Glutamatergic neuron (in vitro differentiated cells): ENCODE measurements at regions not wholly inside any gene's neighbourhood (a gene's known extent, or its start where the extent isn't known, plus 50 kb on each side); places are given as distances from the start of the nearest gene placed in this dataset.

Experiments used
- DNase-seq: peaks from one replicate; pipeline ENCODE4 v3.0.0; 2022
- H3K27ac Mint-ChIP-seq: one replicate; pipeline ENCODE4 v1.8.0; 2020; ENCODE audit warnings: mild to moderate bottlenecking, mixed read lengths, inconsistent platforms; ENCODE audit not compliant: unreplicated experiment
- H3K27me3 Mint-ChIP-seq: one replicate; pipeline ENCODE4 v1.8.0; 2020; ENCODE audit warnings: mild to moderate bottlenecking, moderate library complexity, mixed read lengths, inconsistent platforms; ENCODE audit not compliant: unreplicated experiment
- H3K36me3 Mint-ChIP-seq: one replicate; pipeline ENCODE4 v1.8.0; 2020; ENCODE audit warnings: mild to moderate bottlenecking, mixed read lengths, inconsistent platforms; ENCODE audit not compliant: unreplicated experiment
- H3K4me1 Mint-ChIP-seq: one replicate; pipeline ENCODE4 v1.8.0; 2020; ENCODE audit warnings: mild to moderate bottlenecking, low read depth, mixed read lengths, inconsistent platforms; ENCODE audit not compliant: unreplicated experiment
- H3K4me3 Mint-ChIP-seq: one replicate; pipeline ENCODE4 v1.8.0; 2020; ENCODE audit warnings: mild to moderate bottlenecking, mixed read lengths, inconsistent platforms; ENCODE audit not compliant: unreplicated experiment
- H3K9me3 Mint-ChIP-seq: one replicate; pipeline ENCODE4 v1.8.0; 2020; ENCODE audit warnings: mild to moderate bottlenecking, moderate library complexity, mixed read lengths, inconsistent platforms; ENCODE audit not compliant: unreplicated experiment
- CTCF ChIP-seq: fragments of 200-600 bp; sonication (generic); IDR thresholded peaks from one replicate; pipeline ENCODE4 v1.5.0; 2021; ENCODE audit not compliant: partially characterized antibody, unreplicated experiment

GRCh38 chr9:129395633-129396364 is 217.7 kb upstream of the IER5L start:
- Mint-ChIP-seq H3K4me1 (peaks cover 27% of the 10 kb centered on the region), H3K27me3 (peaks cover 9% of the 10 kb centered on the region), H3K27ac (no peak overlapping the region), H3K4me3 (no peak overlapping the region), H3K36me3 (no peaks in the 10 kb centered on the region), H3K9me3 (peaks cover 6% of the 10 kb centered on the region)
- no peak for TF ChIP-seq CTCF
- no peak for DNase-seq

DNA sequence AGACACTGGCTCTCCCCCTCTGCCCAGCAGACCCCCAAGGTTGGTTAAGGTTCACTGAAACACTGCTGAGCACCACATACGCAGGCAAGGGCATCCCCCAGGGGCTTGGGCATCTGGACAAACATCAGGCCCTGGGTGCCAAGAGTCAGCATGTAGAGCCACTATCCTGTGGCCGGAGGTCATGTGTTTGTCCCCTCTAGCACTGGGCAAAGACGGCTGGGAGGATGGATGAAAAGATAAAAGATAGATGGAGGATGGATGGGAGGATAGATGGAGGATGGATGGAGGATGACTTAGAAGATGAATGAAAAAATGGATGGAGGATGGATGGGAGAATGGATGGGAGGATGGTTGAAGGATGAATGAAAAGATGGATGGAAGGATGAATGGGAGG is 216.8 kb upstream of the IER5L start:
- Mint-ChIP-seq H3K4me1 (peaks cover 34% of the 10 kb centered on the region), H3K36me3 (no peaks in the 10 kb centered on the region), H3K27ac (no peak overlapping the region), H3K27me3 (peaks cover 10% of the 10 kb centered on the region), H3K4me3 (no peak overlapping the region), H3K9me3 (peaks cover 6% of the 10 kb centered on the region)
- TF ChIP-seq CTCF: no peak
- DNase-seq: no peak

DNA sequence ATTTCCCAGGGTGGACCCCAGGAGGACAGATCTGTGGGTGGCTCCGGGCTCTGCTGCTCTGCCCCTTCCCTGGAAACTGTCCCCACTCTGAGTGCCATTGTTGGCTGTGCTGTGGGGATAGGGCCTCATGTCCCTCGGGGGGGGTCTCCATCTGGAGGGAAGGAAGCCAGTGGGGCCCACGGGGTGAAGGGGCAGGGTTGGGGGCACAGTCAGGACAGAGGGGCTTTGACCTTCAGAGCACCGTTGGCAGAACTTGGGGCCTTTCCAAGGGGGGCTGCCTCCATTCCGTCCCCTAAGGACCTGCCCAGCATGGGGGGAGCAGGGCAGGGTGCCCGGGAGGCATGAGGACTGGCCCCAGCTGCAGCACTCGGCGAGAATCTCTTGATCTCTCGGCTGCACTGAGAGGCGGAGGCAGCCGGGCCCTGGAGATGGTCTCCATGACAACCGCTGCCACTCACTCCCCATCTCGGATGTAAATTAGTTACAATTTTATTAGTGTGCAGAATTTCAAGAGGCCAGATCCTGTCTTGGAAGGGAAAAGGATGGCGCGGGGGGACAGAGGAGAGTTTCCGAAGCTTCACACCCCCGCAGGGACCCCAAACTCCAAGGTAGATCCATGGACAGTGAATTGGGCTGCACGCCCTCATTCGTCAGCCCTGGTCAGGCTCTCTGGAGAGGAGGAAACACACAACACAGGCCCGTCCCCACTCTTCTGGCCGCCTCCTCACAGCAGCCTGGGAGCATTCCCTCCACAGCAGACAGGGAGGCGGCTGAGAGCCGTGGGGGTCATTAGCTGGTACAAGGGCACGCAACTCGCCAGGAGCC is 216.2 kb upstream of the IER5L start:
- no peak for DNase-seq
- TF ChIP-seq CTCF: no peak
- H3K27ac Mint-ChIP-seq: peak overlapping the region; percentile 60
- peak overlapping the region; percentile 7 for H3K4me3 Mint-ChIP-seq
- peaks cover 5% of the 10 kb centered on the region for H3K9me3 Mint-ChIP-seq
- H3K27me3 Mint-ChIP-seq: peaks cover 7% of the 10 kb centered on the region
- peaks cover 29% of the 10 kb centered on the region for H3K4me1 Mint-ChIP-seq
- H3K36me3 Mint-ChIP-seq: no peaks in the 10 kb centered on the region

GRCh38 chr9:129393064-129393463 is 215.0 kb upstream of the IER5L start:
- Mint-ChIP-seq H3K9me3 (peaks cover 4% of the 10 kb centered on the region), H3K4me3 (peak overlapping the region; percentile 15), H3K4me1 (peaks cover 26% of the 10 kb centered on the region), H3K27me3 (peaks cover 4% of the 10 kb centered on the region), H3K27ac (peak overlapping the region; percentile 16), H3K36me3 (no peaks in the 10 kb centered on the region)
- DNase-seq: no peak
- no peak for TF ChIP-seq CTCF

- TF ChIP-seq CTCF: no peak
- Mint-ChIP-seq H3K4me1 (peaks cover 27% of the 10 kb centered on the region), H3K36me3 (no peaks in the 10 kb centered on the region), H3K27ac (peak overlapping the region; percentile 48), H3K27me3 (peaks cover 4% of the 10 kb centered on the region), H3K9me3 (peaks cover 6% of the 10 kb centered on the region), H3K4me3 (no peak overlapping the region)
- DNase-seq: peak; percentile 65
Observed at GRCh38 chr9:129392093-129392541, 214.1 kb upstream of the IER5L start.
